GM12891 (cell line): ENCODE measurements at regions not wholly inside any gene's neighbourhood (a gene's known extent, or its start where the extent isn't known, plus 50 kb on each side); places are given as distances from the start of the nearest gene placed in this dataset.

ENCODE experiments used
- DNase-seq: peaks from one replicate; pipeline ENCODE4 v3.0.0; 2011; ENCODE audit warnings: low spot score; ENCODE audit not compliant: insufficient read length
- FAIRE-seq: peaks from 2 replicates; lab custom pipeline; 2011; peaks lifted over from hg19 to GRCh38; lab: Jason Lieb, UNC
- PAX5 ChIP-seq: IDR thresholded peaks from 2 replicates; pipeline ENCODE4 v1.6.1; 2011; ENCODE audit warnings: low read length, moderate library complexity, mild to moderate bottlenecking; ENCODE audit not compliant: insufficient read depth, severe bottlenecking
- POLR2A ChIP-seq: IDR thresholded peaks from 2 replicates; pipeline ENCODE4 v1.6.1; 2011; ENCODE audit warnings: low read depth, low read length, control low read depth
- POLR2AphosphoS5 ChIP-seq: IDR thresholded peaks from 2 replicates; pipeline ENCODE4 v1.6.1; 2011; ENCODE audit warnings: low read depth, low read length, control low read depth
- POU2F2 ChIP-seq: IDR thresholded peaks from 2 replicates; pipeline ENCODE4 v1.6.1; 2011; ENCODE audit warnings: low read depth, mild to moderate bottlenecking, control low read depth, low read length, moderate library complexity
- SPI1 ChIP-seq: IDR thresholded peaks from 2 replicates; pipeline ENCODE4 v1.6.1; 2011; ENCODE audit warnings: low read depth, low read length, control low read depth
- TAF1 ChIP-seq: IDR thresholded peaks from 2 replicates; pipeline ENCODE4 v1.6.1; 2011; ENCODE audit warnings: low read depth, low read length, control low read depth

DNA sequence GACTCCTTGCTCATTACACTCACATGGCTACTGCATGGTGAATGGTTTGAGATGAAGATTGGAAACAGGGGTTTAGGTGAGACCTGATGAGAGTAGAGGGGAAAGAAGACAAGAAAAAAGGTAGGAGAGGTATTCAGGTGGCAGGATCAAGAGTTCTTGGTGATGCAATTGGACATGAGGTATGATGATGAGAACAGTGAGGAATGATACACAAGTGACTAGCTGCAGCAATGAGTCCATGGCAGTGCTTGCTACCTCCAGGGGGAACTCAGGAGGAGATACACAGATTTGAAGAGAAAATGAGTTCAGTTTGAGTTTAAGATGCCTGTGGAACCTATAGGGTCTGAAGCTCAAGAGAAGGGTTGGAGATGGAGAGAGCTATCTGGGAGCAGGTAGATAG is 62.1 kb upstream of the NFE2L2 start:
- FAIRE-seq, result no peak

GRCh38 chr2:177327009-177327408 is 62.5 kb upstream of the NFE2L2 start:
- FAIRE-seq (no peak), DNase-seq (no peak)
- TF ChIP-seq POLR2AphosphoS5, result no peak
- TF ChIP-seq POU2F2, result no peak

More for the DNA sequence above, 62.1 kb upstream of the NFE2L2 start:
- no peak for DNase-seq
- TF ChIP-seq PAX5 (no peak), POLR2A (no peak), POLR2AphosphoS5 (no peak)

- no peak for TF ChIP-seq SPI1
- TF ChIP-seq POLR2AphosphoS5, result no peak
- no peak for TF ChIP-seq POU2F2
- TF ChIP-seq TAF1, result no peak
- no peak for TF ChIP-seq POLR2A
- no peak for TF ChIP-seq PAX5
- FAIRE-seq (no peak), DNase-seq (no peak)
Observed at GRCh38 chr2:177328056-177328455, 63.5 kb upstream of the NFE2L2 start.

DNA sequence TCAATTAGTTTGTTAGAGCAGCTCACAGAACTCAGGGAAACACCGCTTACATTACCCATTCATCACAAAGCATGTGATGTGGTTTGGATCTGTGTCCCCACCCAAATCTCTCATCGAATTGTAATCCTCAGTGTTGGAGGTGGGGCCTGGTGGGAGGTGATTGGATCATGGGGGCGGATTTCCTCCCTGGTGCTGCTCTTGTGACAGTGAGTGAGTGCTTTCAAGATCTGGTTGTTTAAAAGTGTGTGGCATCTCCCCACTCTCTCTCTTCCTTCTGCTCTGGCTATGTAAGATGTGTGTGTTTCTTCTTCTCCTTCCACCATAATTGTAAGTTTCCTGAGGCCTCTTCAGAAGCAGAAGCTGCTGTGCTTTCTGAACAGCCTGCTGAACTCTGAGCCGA is 63.5 kb upstream of the AGPS start:
- FAIRE-seq, result no peak
- TF ChIP-seq POLR2AphosphoS5 (no peak), POLR2A (no peak), TAF1 (no peak), SPI1 (no peak), POU2F2 (no peak), PAX5 (no peak)
- DNase-seq, result no peak

DNA sequence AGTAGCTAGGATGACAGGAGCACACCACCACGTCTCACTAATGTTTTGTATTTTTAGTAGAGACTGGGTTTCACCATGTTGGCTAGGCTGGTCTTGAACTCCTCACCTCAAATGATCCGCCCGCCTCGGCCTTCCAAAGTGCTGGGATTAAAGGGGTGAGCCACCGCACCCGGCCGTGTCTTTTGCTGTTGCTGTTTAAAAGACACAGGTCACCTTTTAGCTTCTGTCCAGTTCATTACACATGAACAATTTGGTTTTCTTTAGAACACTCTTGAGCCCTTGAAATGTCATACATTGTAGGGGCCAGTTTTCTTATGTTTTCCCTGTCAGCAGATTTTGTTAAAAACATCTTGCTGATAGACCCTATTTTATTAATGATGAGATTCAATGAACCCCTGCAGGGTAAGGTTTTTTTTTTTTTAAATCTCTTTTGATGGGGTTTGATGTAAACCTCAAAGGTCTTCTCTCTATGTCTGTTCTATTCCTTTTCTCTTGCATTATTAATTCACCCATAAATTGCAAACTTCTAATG is 61.0 kb upstream of the AGPS start:
- FAIRE-seq (no peak), DNase-seq (no peak)
- TF ChIP-seq POLR2A (no peak), SPI1 (no peak), PAX5 (no peak), TAF1 (no peak), POLR2AphosphoS5 (no peak)

DNA sequence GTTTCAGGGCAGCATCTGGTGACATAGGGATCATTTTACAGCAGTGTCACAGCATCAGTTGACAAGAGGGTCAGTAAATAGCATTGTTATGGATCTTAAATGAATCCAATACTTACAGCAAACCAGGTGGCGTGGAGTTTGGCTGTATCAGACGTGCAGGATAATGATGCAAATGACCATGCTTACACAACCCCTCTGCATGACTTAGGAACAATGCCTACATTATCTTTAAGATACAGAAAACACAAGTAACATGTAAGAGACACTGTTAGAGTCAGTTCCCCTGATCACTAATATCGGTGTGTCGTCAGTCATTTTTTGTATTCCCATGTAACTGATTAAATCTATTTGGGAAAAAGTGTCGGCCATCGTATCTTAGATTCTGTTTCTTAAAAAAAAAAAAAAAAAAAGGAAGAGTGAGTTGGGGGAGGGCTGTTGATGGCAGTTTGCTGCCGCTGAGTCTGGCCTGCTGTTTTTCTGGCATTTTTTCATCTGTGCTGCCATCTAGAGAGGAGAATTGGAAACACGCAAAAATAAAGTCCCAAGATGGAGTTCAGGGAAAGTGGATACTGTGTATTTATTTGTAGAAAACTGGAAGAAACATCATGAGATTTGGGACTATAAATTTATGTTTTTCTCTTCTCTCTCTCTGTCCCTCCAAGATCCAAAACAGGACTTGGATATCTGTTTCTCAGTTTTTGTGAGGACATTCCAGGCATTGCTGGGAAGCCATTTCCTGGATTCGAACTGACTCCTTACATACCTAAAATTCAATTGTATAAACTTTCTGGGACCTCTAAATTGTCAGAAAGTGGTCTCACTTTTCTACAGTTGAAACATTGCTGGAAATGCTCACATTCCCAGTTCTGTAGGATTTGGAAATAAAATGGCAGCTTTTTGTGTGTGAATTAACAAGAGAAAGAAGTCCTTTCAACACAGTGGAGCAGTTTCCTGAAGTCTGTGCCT is 60.3 kb upstream of the AGPS start:
- DNase-seq (peak; percentile 7), FAIRE-seq (peak; percentile 69)
- TF ChIP-seq TAF1, result no peak
- peak; percentile 47; the same call in 1 of the 2 replicates for TF ChIP-seq SPI1

DNA sequence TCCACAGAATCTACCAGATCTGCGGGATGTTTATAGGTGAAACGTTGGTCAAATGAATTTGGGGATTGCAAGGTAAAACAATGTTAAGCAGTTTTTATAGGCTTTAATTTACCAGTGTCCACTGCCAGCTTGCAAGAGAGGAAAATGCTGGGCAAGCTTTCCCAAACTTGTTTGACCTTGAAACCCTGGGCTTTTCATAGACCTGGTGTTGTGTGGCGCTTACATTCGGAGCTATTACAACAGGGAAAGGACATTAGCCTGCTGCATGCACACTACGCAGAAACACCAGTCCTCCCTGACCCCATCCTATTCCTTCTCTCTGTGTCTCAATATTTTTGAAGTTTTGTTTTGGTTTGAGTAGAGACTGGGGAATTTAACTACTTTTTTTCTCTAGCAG is 59.6 kb upstream of the AGPS start:
- no peak for FAIRE-seq
- TF ChIP-seq PAX5 (no peak), POLR2A (no peak), TAF1 (no peak), POU2F2 (no peak), POLR2AphosphoS5 (no peak), SPI1 (no peak)
- DNase-seq, result no peak

- DNase-seq (no peak), FAIRE-seq (peak; percentile 50)
- TF ChIP-seq POLR2AphosphoS5 (no peak), TAF1 (no peak), SPI1 (no peak), POU2F2 (no peak), PAX5 (no peak), POLR2A (no peak)
Observed at GRCh38 chr2:177334940-177335543, 57.5 kb upstream of the AGPS start.

- DNase-seq, result no peak
- TF ChIP-seq POLR2A, result no peak
- TF ChIP-seq TAF1, result no peak
- no peak for TF ChIP-seq POU2F2
- TF ChIP-seq POLR2AphosphoS5, result no peak
- TF ChIP-seq SPI1, result no peak
- TF ChIP-seq PAX5, result no peak
- FAIRE-seq, result no peak
Observed at GRCh38 chr2:177335917-177336450, 56.6 kb upstream of the AGPS start.
